ENCODE measurements at regions not wholly inside any gene's neighbourhood (a gene's known extent, or its start where the extent isn't known, plus 50 kb on each side); places are given as distances from the start of the nearest gene placed in this dataset.
A peak's percentile ranks its signal among the peaks of the same experiment; 100 is the strongest.

DNA sequence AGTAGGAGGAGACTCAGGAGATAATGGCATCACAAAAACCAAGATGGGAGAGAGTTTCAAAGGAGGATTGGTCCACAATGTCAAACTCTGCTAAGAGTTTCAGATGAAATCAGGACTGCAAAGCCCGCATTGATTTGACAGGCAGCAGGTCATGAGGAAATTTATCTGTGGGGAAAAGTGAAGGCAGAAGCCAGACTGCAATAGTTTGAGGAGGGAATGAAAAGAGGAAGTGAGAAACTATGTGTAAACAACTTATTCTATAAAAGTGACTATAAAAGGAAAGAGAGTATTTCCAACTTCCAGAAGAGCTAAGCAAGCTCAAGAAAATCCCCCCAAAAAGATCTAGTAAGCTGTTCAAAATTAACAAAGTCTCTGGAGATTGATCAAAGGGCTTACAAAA lies 66.3 kb upstream of the DGKK start:
- peak; percentile 3 for DNase-seq
- H3K27ac ChIP-seq (ENCODE audit: low read length): no peak overlapping the region
- H3K9me3 ChIP-seq (replicated peaks; ENCODE audit: control insufficient read depth, low read depth, low read length): peaks cover 3% of the 10 kb centered on the region
- no CpG with 5 or more reads among the region's 1 CpG for WGBS (ENCODE audit: insufficient coverage)
- H3K4me3 ChIP-seq (ENCODE audit: low read length): no peak overlapping the region
- no peaks in the 10 kb centered on the region for H3K36me3 ChIP-seq (ENCODE audit: control insufficient read depth, insufficient read depth, low read length)
- H3K4me1 ChIP-seq (ENCODE audit: control insufficient read depth, insufficient read depth, low read length): no peaks in the 10 kb centered on the region
- H3K27me3 ChIP-seq (ENCODE audit: control insufficient read depth, insufficient read depth, low read length): peaks cover 2% of the 10 kb centered on the region

Measured in muscle of leg (tissue), 3 donors.